ENCODE measurements at regions not wholly inside any gene's neighbourhood (a gene's known extent, or its start where the extent isn't known, plus 50 kb on each side); places are given as distances from the start of the nearest gene placed in this dataset.
"Not testable (repeated sequence)": the region's sequence is repeated elsewhere in the genome, so short reads cannot be mapped to it uniquely, and the experiment has no call there.

- not testable (repeated sequence) for DNase-seq (ENCODE audit: low read depth)
Observed at GRCh38 chr1:220475608-220476007, 52.3 kb upstream of the MARK1 start.

- DNase-seq (ENCODE audit: low read depth), result not testable (repeated sequence)
Observed at GRCh38 chr1:220475141-220475540, 52.8 kb upstream of the MARK1 start.

- DNase-seq (ENCODE audit: low read depth), result no peak
Observed at GRCh38 chr1:220473440-220473839, 54.5 kb upstream of the MARK1 start.

- DNase-seq (ENCODE audit: low read depth), result no peak
Observed at GRCh38 chr1:220462752-220463151, 65.2 kb upstream of the MARK1 start.

GRCh38 chr1:220458936-220459335, 69.0 kb upstream of the MARK1 start:
- DNase-seq (ENCODE audit: low read depth), result peak; percentile 3

- DNase-seq (ENCODE audit: low read depth), result no peak
Observed at GRCh38 chr1:220457957-220458609, 69.9 kb upstream of the MARK1 start.

GRCh38 chr1:220455559-220455958, 72.4 kb upstream of the MARK1 start:
- no peak for DNase-seq (ENCODE audit: low read depth)

- DNase-seq (ENCODE audit: low read depth), result no peak
Observed at GRCh38 chr1:220454155-220454777, 73.7 kb upstream of the MARK1 start.

GRCh38 chr1:220453371-220453770, 74.6 kb upstream of the MARK1 start:
- DNase-seq (ENCODE audit: low read depth), result no peak

- no peak for DNase-seq (ENCODE audit: low read depth)
Observed at GRCh38 chr1:220451532-220451931, 76.4 kb upstream of the MARK1 start.

GRCh38 chr1:220450927-220451326, 77.0 kb upstream of the MARK1 start:
- no peak for DNase-seq (ENCODE audit: low read depth)

GRCh38 chr1:220448217-220448616, 79.7 kb upstream of the MARK1 start:
- no peak for DNase-seq (ENCODE audit: low read depth)

GRCh38 chr1:220444586-220444985, 83.3 kb upstream of the MARK1 start:
- DNase-seq (ENCODE audit: low read depth), result not testable (repeated sequence)

- DNase-seq (ENCODE audit: low read depth), result no peak
Observed at GRCh38 chr1:220441211-220441610, 86.7 kb upstream of the MARK1 start.

- no peak for DNase-seq (ENCODE audit: low read depth)
Observed at GRCh38 chr1:220438741-220439140, 89.2 kb upstream of the MARK1 start.

GRCh38 chr1:220432408-220432807, 95.5 kb upstream of the MARK1 start:
- DNase-seq (ENCODE audit: low read depth), result no peak

GRCh38 chr1:220431554-220432239, 96.2 kb upstream of the MARK1 start:
- DNase-seq (ENCODE audit: low read depth), result no peak

- no peak for DNase-seq (ENCODE audit: low read depth)
Observed at GRCh38 chr1:220430586-220430985, 97.3 kb upstream of the MARK1 start.

- DNase-seq (ENCODE audit: low read depth), result no peak
Observed at GRCh38 chr1:220430059-220430458, 97.9 kb upstream of the MARK1 start.

- no peak for DNase-seq (ENCODE audit: low read depth)
Observed at GRCh38 chr1:220426989-220427388, 100.9 kb upstream of the MARK1 start.

GRCh38 chr1:220425852-220426251, 102.1 kb upstream of the MARK1 start:
- DNase-seq (ENCODE audit: low read depth), result no peak

GRCh38 chr1:220421508-220421907, 106.4 kb upstream of the MARK1 start:
- DNase-seq (ENCODE audit: low read depth), result no peak

GRCh38 chr1:220420726-220421125, 107.2 kb upstream of the MARK1 start:
- DNase-seq (ENCODE audit: low read depth), result no peak
